Spleen (tissue), 7 donors: ENCODE measurements at regions not wholly inside any gene's neighbourhood (a gene's known extent, or its start where the extent isn't known, plus 50 kb on each side); places are given as distances from the start of the nearest gene placed in this dataset.

Experiments
- CTCF ChIP-seq, 11 experiments: fragments of 200-600 bp in 7 of 11; fragments of 450-650 bp in 4 of 11; sonication (generic) in 4 of 11; IDR thresholded peaks in 8 of 11; conservative IDR thresholded peaks in 3 of 11; 1 replicate in 7 of 11; 2 replicates in 4 of 11; pipeline versions ENCODE4 v1.4.0 to v1.8.0; 2016 to 2021; ENCODE audit warnings: antibody characterized with exemption in 11 of 11, inconsistent platforms in 4 of 11, mild to moderate bottlenecking in 1 of 11
- POLR2A ChIP-seq, 3 donors: fragments of 450-650 bp; IDR thresholded peaks; one replicate each; pipeline ENCODE4 v1.5.1; 2017; ENCODE audit warnings: antibody characterized with exemption in 3 of 3, mild to moderate bottlenecking in 1 of 3
- POLR2AphosphoS5 ChIP-seq, 3 donors: sonication (generic); formaldehyde crosslinking; IDR thresholded peaks; one replicate each; pipeline ENCODE4 v1.5.1; 2017; ENCODE audit warnings: antibody characterized with exemption in 3 of 3
- donor health status: DM: no; HTN: no; CAD: no; lungs with moderate emphysema.
- donor health status: DM: no; HTN: no; CAD: no.
- donor health status: DM: no; HTN: no; CAD: no.

- no peak for TF ChIP-seq CTCF (IDR thresholded peaks at IDR 0.05 in 8 of 11, conservative IDR thresholded peaks at IDR 0.05 in 3 of 11)
- no peak for TF ChIP-seq POLR2A (IDR thresholded peaks at IDR 0.05)
- no peak for TF ChIP-seq POLR2AphosphoS5 (IDR thresholded peaks at IDR 0.05)
Observed at GRCh38 chr1:2916153-2916552, 105.1 kb upstream of the ACTRT2 start.
